GM19351 (cell line): ENCODE measurements at regions not wholly inside any gene's neighbourhood (a gene's known extent, or its start where the extent isn't known, plus 50 kb on each side); places are given as distances from the start of the nearest gene placed in this dataset.

ENCODE experiments used
- ATAC-seq: cut with Tn5 transposase; IDR thresholded peaks from one replicate; pipeline ENCODE4 v1.9.1; 2021; ENCODE audit warnings: mild to moderate bottlenecking, moderate library complexity; ENCODE audit not compliant: unreplicated experiment

DNA sequence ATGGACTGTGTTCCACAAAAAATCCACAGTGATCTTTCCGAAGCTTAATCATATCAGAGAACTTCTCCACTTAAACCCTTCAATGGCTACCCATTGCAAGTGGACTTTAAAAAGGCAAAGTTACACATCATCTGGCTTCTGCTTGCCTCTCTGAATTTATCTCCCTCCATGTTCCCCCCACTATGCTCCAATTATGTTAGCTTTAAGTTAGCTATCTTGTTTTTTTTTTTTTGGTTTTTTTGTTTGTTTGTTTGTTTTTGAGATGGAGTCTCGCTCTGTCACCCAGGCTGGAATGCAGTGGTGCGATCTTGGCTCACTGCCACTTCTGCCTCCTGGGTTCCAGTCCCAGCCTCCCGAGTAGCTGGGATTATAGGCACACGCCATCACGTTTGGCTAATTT is 166.4 kb upstream of the ADGRL2 start:
- no peak for ATAC-seq

- ATAC-seq: no peak
These were observed 181.6 kb upstream of the ADGRL2 start for GRCh38 chr1:81619156-81619555.

GRCh38 chr1:81618376-81618775 is 182.4 kb upstream of the ADGRL2 start:
- ATAC-seq: no peak

- ATAC-seq: no peak
These were observed 183.3 kb upstream of the ADGRL2 start for GRCh38 chr1:81617308-81617967.

DNA sequence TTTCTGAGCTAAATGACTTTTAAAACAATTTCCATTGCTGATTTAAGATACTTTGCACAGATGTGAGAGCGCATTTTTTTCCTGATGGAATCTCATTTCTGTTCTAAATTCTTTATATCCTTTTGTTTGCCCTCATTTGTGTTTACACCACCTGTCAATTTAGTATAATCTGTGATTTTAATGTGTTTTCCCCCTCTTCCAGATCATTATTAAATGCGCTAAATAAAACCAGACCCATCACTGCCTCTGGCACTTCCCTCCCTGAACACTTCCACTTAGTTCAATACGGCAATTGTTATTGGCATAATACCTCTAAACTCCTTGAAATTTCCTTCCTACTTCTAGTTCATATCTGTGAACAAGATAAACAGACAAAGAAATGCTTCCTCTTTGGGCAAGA is 186.9 kb upstream of the ADGRL2 start:
- no peak for ATAC-seq

DNA sequence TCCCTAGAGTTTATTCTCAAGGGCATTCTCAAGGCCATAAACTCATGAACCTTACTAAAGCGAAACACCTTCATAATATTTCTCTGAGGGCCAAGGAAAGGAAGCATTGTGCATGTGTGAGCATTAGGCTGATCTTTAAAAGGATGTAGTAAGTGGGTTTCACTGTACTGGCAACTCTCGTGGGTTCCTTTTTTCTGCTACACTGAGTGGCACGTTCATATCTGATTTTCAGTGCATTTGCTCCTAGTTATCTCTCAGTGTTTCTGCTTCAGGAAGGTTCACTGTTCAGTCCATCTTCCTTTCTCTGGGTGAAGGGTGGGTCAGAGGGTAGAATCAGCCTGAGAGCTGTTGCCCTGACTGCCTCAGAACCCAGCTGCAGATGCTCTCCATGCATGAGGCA is 192.8 kb upstream of the ADGRL2 start:
- no peak for ATAC-seq

DNA sequence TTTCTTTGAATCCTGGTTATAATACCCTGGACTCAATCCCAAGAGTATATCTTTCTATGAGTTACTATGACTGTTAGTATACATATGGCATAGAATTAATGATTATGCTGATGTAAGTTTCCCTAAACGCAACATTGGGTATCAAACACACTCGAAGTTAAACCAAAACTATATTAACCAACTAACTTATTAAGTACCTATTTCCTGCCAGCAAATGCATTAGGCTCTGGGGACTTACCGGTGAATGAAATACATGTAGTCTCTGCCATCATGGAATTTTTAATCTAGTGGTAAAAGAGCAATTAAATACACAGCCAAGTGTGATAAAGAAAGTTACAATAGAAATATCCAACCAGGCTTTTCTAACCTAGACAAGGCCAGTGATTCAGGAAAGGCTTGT is 193.6 kb upstream of the ADGRL2 start:
- no peak for ATAC-seq

DNA sequence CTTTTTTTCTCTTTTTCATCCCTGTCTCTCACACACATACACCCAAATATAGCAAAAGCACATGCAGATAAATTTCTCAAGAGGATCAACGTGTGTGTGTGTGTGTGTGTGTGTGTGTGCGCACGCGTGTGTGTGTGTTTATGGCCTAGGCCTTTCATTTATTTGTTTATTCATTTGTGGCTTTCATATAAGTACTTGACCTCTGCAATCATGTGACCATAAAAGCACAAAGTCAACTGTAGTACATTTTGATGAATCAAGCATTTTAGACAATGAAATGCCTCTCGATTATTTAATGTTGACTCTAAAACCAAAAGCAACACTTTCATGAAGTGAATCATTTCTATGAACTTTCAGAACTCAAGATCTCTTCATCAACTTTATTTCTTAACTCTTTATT is 194.1 kb upstream of the ADGRL2 start:
- no peak for ATAC-seq

DNA sequence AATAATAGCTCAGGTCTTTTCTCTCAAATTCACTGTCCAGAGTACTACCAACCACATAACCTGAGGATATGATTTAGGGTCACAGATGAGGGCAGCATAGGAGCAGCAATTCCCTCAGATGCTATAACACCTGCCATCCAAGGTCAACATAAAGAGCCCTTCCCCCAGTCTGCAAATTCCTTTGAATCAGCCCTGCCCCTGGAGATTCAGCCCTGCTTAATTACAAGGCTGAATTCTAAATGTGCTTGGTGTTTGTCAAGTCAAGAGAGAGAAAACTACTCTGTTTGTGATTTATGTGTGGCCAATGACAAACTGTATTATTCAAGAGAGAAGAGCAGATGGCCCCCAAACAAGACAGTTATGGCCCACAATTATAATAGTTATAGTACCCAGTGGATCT is 195.7 kb upstream of the ADGRL2 start:
- ATAC-seq: no peak

GRCh38 chr1:81600878-81601622 is 199.7 kb upstream of the ADGRL2 start:
- ATAC-seq: no peak

DNA sequence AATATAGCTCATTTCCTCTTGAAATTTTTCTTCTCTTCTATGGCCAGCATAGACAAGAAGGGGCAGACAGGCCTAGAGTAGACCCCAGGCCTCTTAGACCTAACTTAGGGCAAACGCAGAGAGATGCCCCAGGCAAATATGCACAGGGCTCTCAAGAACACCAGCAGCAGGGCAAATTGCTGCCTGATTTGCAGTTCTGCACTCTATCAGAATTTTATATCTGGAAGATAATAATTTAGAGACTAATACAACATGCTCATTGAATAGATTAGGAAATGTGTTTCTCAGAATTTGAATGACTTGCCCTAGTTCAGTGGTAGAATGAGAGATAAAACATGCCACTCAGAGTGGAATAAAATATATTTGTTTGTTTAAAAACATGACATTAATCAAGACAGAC is 200.4 kb upstream of the ADGRL2 start:
- no peak for ATAC-seq

GRCh38 chr1:81598623-81599022 is 202.1 kb upstream of the ADGRL2 start:
- ATAC-seq: peak; percentile 47

DNA sequence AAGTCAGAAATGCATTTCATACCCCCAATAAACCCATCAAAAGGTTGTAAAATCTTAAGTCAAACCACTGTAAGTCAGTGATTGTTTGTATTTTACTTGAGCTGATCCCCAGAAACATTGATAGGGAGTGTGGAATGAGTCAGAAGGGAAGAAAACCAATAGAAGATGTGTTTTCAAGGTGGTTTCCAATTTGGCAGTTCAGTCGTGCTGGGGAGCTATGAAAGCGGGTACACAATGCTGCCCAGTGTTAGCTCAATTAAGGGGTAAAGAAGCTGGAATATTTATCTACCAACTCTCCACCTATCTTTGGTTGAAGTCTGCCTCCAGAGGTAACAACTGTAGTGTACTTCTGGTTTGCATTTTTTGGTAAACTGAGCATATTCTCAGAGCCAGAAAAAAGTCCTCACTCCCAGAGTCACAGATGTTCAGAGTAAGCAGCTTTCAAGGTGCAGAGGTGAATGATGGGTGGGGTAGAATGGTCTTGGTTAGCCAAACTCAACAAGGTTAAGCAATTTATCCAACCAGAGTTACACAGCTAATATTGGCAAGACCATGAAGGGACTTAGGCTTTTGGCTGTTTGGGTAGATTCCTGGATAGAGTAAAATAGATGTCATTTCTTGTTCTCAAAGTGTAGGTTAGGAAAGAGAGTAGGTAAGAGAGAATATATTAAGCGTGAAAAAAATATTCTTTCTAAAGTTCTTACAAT is 202.9 kb upstream of the ADGRL2 start:
- no peak for ATAC-seq

DNA sequence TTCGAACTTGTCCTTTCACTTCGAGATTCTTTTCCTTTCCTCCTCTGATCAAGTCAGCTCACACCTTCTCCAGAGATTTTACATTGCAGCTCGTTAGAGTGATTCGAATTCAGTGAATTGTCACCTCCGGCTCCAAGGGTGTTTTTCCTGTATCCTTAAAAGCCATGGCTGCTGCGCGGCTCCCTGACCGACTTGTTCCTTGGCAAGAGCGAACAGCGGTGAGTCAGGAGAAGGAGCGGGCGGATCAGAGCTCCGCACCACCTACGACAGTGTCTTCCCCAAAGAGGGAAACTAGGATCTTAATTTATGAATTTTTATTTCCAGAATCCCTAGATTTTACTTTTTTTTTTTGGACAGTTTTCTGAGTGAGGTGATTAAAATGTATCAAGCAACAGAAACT is 204.4 kb upstream of the ADGRL2 start:
- ATAC-seq: no peak

- ATAC-seq: no peak
These were observed 206.5 kb upstream of the ADGRL2 start for GRCh38 chr1:81594206-81594605.

GRCh38 chr1:81592233-81592632 is 208.5 kb upstream of the ADGRL2 start:
- ATAC-seq: no peak

GRCh38 chr1:81590171-81590570 is 210.6 kb upstream of the ADGRL2 start:
- ATAC-seq: no peak

DNA sequence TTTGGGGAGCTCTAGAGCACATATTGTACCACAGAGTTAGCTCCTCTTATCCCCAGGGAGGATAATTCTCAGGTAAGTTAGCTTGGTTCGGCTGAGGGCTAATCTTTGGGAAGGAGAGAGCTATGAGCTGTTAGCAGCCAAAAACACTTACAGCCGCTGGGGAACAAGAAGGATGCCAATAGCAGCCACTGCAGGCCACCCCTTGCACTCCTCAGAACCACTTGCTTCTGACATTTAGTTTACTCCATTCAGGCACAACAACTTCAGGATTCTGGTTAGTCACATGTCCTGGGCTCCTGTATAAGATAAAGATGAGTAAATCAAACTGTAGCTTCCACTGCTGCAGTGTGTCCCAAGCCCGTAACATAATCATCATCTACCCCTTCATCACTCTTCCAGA is 212.6 kb upstream of the ADGRL2 start:
- no peak for ATAC-seq

- no peak for ATAC-seq
These were observed 213.3 kb upstream of the ADGRL2 start for GRCh38 chr1:81587426-81587825.

- ATAC-seq: no peak
These were observed 215.4 kb upstream of the ADGRL2 start for GRCh38 chr1:81585371-81585770.

DNA sequence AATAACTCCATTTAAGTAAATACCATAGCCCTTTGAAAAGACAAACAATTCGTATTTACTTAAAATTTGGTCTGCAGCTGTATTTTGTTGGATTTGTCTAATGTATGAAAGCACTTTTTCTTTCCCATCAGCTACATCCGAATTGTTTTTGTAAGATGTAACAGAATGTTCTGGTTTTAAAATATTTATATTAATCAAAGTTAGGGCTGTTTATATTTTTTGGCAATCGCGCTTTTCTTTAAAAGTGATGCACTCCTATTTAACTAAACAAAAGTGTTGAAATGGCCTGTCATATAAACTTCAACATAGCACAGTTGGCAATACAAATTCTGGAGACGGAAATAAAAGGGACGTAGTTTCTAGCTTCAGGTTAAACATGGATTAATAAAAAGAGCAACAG is 216.3 kb upstream of the ADGRL2 start:
- no peak for ATAC-seq

DNA sequence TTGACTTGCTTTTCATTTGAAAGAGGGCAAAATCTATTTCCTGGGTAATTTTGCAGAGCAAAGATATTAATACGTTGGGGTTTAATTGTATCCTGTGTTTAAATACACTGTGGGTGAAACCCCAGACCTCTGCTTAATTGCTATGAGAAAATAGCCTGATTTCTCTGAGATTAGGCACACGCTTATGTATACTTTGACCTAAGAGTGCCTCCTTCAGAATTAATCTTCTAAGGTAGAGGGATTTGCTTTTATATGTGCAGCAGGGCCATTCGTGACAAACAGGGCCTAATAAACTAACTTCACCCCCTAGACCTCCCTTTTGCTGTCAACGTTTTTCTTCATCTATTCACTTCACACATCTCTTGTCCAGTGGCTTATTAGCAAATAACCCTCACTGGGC is 216.9 kb upstream of the ADGRL2 start:
- ATAC-seq: no peak
